ENCODE measurements at regions not wholly inside any gene's neighbourhood (a gene's known extent, or its start where the extent isn't known, plus 50 kb on each side); places are given as distances from the start of the nearest gene placed in this dataset.

- Histone ChIP-seq H3K27me3 (no peaks in the 10 kb centered on the region), H3K4me1 (no peaks in the 10 kb centered on the region), H3K27ac (no peak overlapping the region), H3K36me3 (no peaks in the 10 kb centered on the region), H3K9me3 (no peaks in the 10 kb centered on the region), H3K4me3 (no peak overlapping the region)
- TF ChIP-seq POLR2A (IDR thresholded peaks at IDR 0.05) (no peak), CTCF (IDR thresholded peaks at IDR 0.05) (no peak), POLR2AphosphoS5 (IDR thresholded peaks at IDR 0.05) (no peak)
- intact Hi-C loops (cut with DNase I; ENCODE audit: low total_unique reads) = no loop called here
- no peak for DNase-seq (ENCODE audit: low spot score in 2 of 2)
Measured at GRCh38 chr7:37535841-37536240, 87.2 kb upstream of the ELMO1 start.

DNA sequence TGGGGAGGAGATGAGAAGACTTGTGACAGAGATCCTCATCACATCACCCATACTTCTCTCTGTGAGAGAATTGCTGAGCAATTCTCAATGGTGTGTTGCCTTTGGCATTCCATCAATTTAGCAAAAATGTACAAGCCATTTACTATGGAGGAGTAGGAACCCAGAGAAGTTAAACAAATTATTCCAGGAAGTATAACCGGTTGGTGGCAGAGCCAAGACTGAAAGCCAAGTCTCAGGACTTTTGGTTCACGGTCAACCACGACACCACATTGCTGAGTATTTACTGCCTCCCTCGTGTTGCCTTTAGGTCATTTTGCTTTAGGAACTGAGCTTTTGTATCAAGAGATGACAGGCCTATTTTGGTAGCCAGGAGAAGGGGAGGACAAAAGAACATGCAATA, 88.0 kb upstream of the ELMO1 start:
- Histone ChIP-seq H3K4me1 (no peaks in the 10 kb centered on the region), H3K4me3 (no peak overlapping the region), H3K27me3 (no peaks in the 10 kb centered on the region), H3K9me3 (no peaks in the 10 kb centered on the region), H3K27ac (peak overlapping the region in 1 of 2 donors; percentile 43), H3K36me3 (no peaks in the 10 kb centered on the region)
- TF ChIP-seq POLR2A (IDR thresholded peaks at IDR 0.05) (no peak), CTCF (IDR thresholded peaks at IDR 0.05) (no peak), POLR2AphosphoS5 (IDR thresholded peaks at IDR 0.05) (no peak)
- intact Hi-C loops (cut with DNase I; ENCODE audit: low total_unique reads) = no loop called here
- DNase-seq (ENCODE audit: low spot score in 2 of 2) = peak in 1 of 2 donors; percentile 32

DNA sequence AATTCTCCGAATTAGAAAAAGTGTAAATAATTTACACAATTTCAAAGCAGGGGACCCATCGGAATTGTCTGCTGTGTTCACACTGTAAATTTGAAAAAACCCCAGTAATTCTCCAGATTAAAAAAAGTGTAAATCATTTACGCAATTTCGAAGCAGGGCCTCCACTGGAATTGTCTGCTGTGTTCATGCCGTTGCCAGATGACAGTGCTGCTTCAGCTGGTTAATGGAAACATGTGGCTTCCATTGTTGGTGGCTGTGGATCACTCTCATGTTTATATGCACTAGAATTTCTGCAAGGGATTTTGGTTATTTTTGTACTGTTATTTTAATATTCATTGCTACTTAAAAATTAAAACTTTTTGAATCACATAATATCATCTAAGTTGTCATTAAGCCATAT, 88.8 kb upstream of the ELMO1 start:
- Histone ChIP-seq H3K4me3 (no peak overlapping the region), H3K27ac (no peak overlapping the region), H3K4me1 (no peaks in the 10 kb centered on the region), H3K9me3 (no peaks in the 10 kb centered on the region), H3K36me3 (no peaks in the 10 kb centered on the region), H3K27me3 (no peaks in the 10 kb centered on the region)
- intact Hi-C loops (cut with DNase I; ENCODE audit: low total_unique reads) = no loop called here
- DNase-seq (ENCODE audit: low spot score in 2 of 2) = no peak
- TF ChIP-seq POLR2AphosphoS5 (IDR thresholded peaks at IDR 0.05) (no peak), CTCF (IDR thresholded peaks at IDR 0.05) (no peak)

- no peaks in the 10 kb centered on the region for H3K27me3 ChIP-seq
- H3K27ac ChIP-seq = no peak overlapping the region
- no peaks in the 10 kb centered on the region for H3K9me3 ChIP-seq
- H3K4me3 ChIP-seq = no peak overlapping the region
- intact Hi-C loops (cut with DNase I; ENCODE audit: low total_unique reads) = no loop called here
- no peak for DNase-seq (ENCODE audit: low spot score in 2 of 2)
- no peaks in the 10 kb centered on the region for H3K4me1 ChIP-seq
- no peaks in the 10 kb centered on the region for H3K36me3 ChIP-seq
- no peak for TF ChIP-seq POLR2AphosphoS5 (IDR thresholded peaks at IDR 0.05)
- no peak for TF ChIP-seq POLR2A (IDR thresholded peaks at IDR 0.05)
- no peak for TF ChIP-seq CTCF (IDR thresholded peaks at IDR 0.05)
Measured at GRCh38 chr7:37538945-37539344, 90.3 kb upstream of the ELMO1 start.

- intact Hi-C loops (cut with DNase I; ENCODE audit: low total_unique reads) = loop anchor here (5.0 kb wide), 1 partner anchor 539 kb away; no protein-coding TSS in a partner anchor
- Histone ChIP-seq H3K9me3 (no peaks in the 10 kb centered on the region), H3K27me3 (no peaks in the 10 kb centered on the region), H3K4me3 (no peak overlapping the region), H3K4me1 (no peaks in the 10 kb centered on the region), H3K27ac (no peak overlapping the region), H3K36me3 (no peaks in the 10 kb centered on the region)
- TF ChIP-seq POLR2AphosphoS5 (IDR thresholded peaks at IDR 0.05) (no peak), CTCF (IDR thresholded peaks at IDR 0.05) (no peak), POLR2A (IDR thresholded peaks at IDR 0.05) (no peak)
- DNase-seq (ENCODE audit: low spot score in 2 of 2) = peak in 1 of 2 donors; percentile 34
Measured at GRCh38 chr7:37540917-37541316, 92.3 kb upstream of the ELMO1 start.

Measured in breast epithelium (tissue), 4 donors.